ENCODE measurements at regions not wholly inside any gene's neighbourhood (a gene's known extent, or its start where the extent isn't known, plus 50 kb on each side); places are given as distances from the start of the nearest gene placed in this dataset.
"Not testable (repeated sequence)": the region's sequence is repeated elsewhere in the genome, so short reads cannot be mapped to it uniquely, and the experiment has no call there.

- no peaks in the 10 kb centered on the region for H3K9me3 ChIP-seq (ENCODE audit: low read depth)
- TF ChIP-seq EZH2phosphoT487 (IDR thresholded peaks at IDR 0.05; ENCODE audit: low read depth, severe bottlenecking, unreplicated experiment), result no peak
- no peak for TF ChIP-seq EZH2 (IDR thresholded peaks at IDR 0.05; ENCODE audit: borderline replicate concordance)
- no peak for TF ChIP-seq CTCF (IDR thresholded peaks at IDR 0.05; ENCODE audit: poor library complexity)
- 90% methylated on average over 3 of the region's 3 CpGs for WGBS (ENCODE audit: low lambda C conversion rate, missing lambda C conversion rate)
- H3K4me2 ChIP-seq, result no peak overlapping the region
- H3K27ac ChIP-seq, result no peak overlapping the region
- H3K36me3 ChIP-seq (replicated peaks; ENCODE audit: insufficient read depth, low read depth), result no peaks in the 10 kb centered on the region
- no peak overlapping the region for H2AFZ ChIP-seq
- no peak for DNase-seq (ENCODE audit: low spot score)
- H3K27me3 ChIP-seq, result no peaks in the 10 kb centered on the region
- no peaks in the 10 kb centered on the region for H4K20me1 ChIP-seq (ENCODE audit: insufficient read depth, poor library complexity, severe bottlenecking)
- H3K79me2 ChIP-seq, result no peaks in the 10 kb centered on the region
- no peaks in the 10 kb centered on the region for H3K4me1 ChIP-seq (ENCODE audit: insufficient read depth)
- no peak overlapping the region for H3K4me3 ChIP-seq
- H3K9me2 ChIP-seq (replicated peaks; ENCODE audit: insufficient read depth), result no peaks in the 10 kb centered on the region
These were observed 202.3 kb upstream of the SLCO3A1 start for GRCh38 chr15:91651251-91651650.

GRCh38 chr15:91652610-91653207, 200.8 kb upstream of the SLCO3A1 start:
- no peaks in the 10 kb centered on the region for H3K79me2 ChIP-seq
- no peak for DNase-seq (ENCODE audit: low spot score)
- no peak for TF ChIP-seq CTCF (IDR thresholded peaks at IDR 0.05; ENCODE audit: poor library complexity)
- no peak for TF ChIP-seq EZH2phosphoT487 (IDR thresholded peaks at IDR 0.05; ENCODE audit: low read depth, severe bottlenecking, unreplicated experiment)
- TF ChIP-seq EZH2 (IDR thresholded peaks at IDR 0.05; ENCODE audit: borderline replicate concordance), result no peak
- H3K4me2 ChIP-seq, result no peak overlapping the region
- no peak overlapping the region for H3K4me3 ChIP-seq
- H3K4me1 ChIP-seq (ENCODE audit: insufficient read depth), result no peaks in the 10 kb centered on the region
- H3K27me3 ChIP-seq, result peaks cover 6% of the 10 kb centered on the region
- H3K27ac ChIP-seq, result no peak overlapping the region
- H3K36me3 ChIP-seq (replicated peaks; ENCODE audit: insufficient read depth, low read depth), result no peaks in the 10 kb centered on the region
- WGBS (ENCODE audit: low lambda C conversion rate, missing lambda C conversion rate), result 66% methylated on average over 7 of the region's 7 CpGs
- H3K9me3 ChIP-seq (ENCODE audit: low read depth), result no peaks in the 10 kb centered on the region
- H2AFZ ChIP-seq, result no peak overlapping the region
- no peaks in the 10 kb centered on the region for H3K9me2 ChIP-seq (replicated peaks; ENCODE audit: insufficient read depth)
- no peaks in the 10 kb centered on the region for H4K20me1 ChIP-seq (ENCODE audit: insufficient read depth, poor library complexity, severe bottlenecking)

- not testable (repeated sequence) for DNase-seq (ENCODE audit: low spot score); H3K27ac ChIP-seq; H3K4me3 ChIP-seq; H2AFZ ChIP-seq; H3K36me3 ChIP-seq (replicated peaks; ENCODE audit: insufficient read depth, low read depth); H3K27me3 ChIP-seq; H3K9me2 ChIP-seq (replicated peaks; ENCODE audit: insufficient read depth); H3K79me2 ChIP-seq; H3K4me1 ChIP-seq (ENCODE audit: insufficient read depth); H4K20me1 ChIP-seq (ENCODE audit: insufficient read depth, poor library complexity, severe bottlenecking); H3K9me3 ChIP-seq (ENCODE audit: low read depth); H3K4me2 ChIP-seq
- 89% methylated on average over 12 of the region's 12 CpGs for WGBS (ENCODE audit: low lambda C conversion rate, missing lambda C conversion rate)
These were observed 197.8 kb upstream of the SLCO3A1 start for GRCh38 chr15:91655563-91656290.

- no peaks in the 10 kb centered on the region for H3K4me1 ChIP-seq (ENCODE audit: insufficient read depth)
- H3K27ac ChIP-seq, result no peak overlapping the region
- no peaks in the 10 kb centered on the region for H3K36me3 ChIP-seq (replicated peaks; ENCODE audit: insufficient read depth, low read depth)
- no peaks in the 10 kb centered on the region for H3K9me2 ChIP-seq (replicated peaks; ENCODE audit: insufficient read depth)
- no peak overlapping the region for H3K4me3 ChIP-seq
- H3K9me3 ChIP-seq (ENCODE audit: low read depth), result no peaks in the 10 kb centered on the region
- no peak for TF ChIP-seq CTCF (IDR thresholded peaks at IDR 0.05; ENCODE audit: poor library complexity)
- TF ChIP-seq EZH2phosphoT487 (IDR thresholded peaks at IDR 0.05; ENCODE audit: low read depth, severe bottlenecking, unreplicated experiment), result no peak
- TF ChIP-seq EZH2 (IDR thresholded peaks at IDR 0.05; ENCODE audit: borderline replicate concordance), result no peak
- H3K4me2 ChIP-seq, result no peak overlapping the region
- no peaks in the 10 kb centered on the region for H3K79me2 ChIP-seq
- DNase-seq (ENCODE audit: low spot score), result no peak
- H2AFZ ChIP-seq, result no peak overlapping the region
- no peaks in the 10 kb centered on the region for H4K20me1 ChIP-seq (ENCODE audit: insufficient read depth, poor library complexity, severe bottlenecking)
- 55% methylated on average over 6 of the region's 6 CpGs for WGBS (ENCODE audit: low lambda C conversion rate, missing lambda C conversion rate)
- H3K27me3 ChIP-seq, result peaks cover 6% of the 10 kb centered on the region
These were observed 193.3 kb upstream of the SLCO3A1 start for GRCh38 chr15:91660174-91660649.

All from hepatocyte (in vitro differentiated cells).